GM21786 (cell line): ENCODE measurements at regions not wholly inside any gene's neighbourhood (a gene's known extent, or its start where the extent isn't known, plus 50 kb on each side); places are given as distances from the start of the nearest gene placed in this dataset.
A peak's percentile ranks its signal among the peaks of the same experiment; 100 is the strongest.

ENCODE experiments used
- ATAC-seq: cut with Tn5 transposase; IDR thresholded peaks from one replicate; pipeline ENCODE4 v1.9.1; 2021; ENCODE audit not compliant: unreplicated experiment

DNA sequence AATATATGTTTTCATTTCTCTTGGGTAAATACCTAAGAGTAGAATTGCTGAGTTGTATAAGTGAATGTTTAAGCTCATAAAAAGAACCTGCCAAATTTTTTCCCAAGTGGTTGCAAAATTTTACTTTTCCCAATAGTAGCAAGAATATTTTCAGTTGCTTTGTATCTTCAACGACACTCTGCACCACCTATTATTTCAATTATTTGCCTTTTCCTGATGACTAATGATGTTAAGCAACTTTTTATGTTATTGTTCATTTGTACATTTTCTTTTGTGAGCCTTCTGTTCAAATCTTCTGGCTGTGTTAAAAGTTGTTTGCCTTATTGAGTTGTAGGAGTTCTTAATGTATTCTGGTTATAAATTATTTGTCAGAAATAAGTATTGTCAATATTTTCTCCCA is 299.1 kb upstream of the NRIP1 start:
- ATAC-seq, result no peak

DNA sequence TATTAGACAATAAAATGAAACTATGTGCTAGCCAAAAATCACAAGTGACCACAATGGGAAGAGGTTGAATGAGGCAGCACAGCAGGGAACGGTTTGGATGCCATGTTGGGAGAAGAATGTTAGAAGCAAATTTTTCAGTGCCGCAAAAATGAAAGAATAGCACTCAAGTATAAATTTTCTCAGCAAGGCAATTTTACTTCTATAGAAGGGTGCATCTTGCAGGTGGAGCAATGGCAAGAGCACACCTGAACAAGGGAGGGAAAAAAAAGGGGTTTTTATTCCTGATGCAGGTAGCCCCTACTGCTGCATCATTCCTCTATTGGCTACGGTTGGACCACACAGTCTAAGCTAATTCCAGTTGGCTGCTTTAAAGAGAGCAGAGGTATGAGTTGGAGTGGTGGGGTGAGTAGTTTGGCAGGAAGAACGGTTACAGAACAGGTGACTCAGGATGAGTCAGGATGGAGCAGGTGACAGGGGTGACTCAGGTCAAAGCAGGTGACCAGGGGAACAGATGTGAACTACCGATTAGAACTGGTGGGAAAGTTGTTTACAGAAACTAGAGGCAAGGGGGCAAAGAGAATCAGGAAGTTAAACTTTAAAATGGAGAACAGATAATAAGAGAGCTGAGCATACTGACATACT is 301.1 kb upstream of the NRIP1 start:
- no peak for ATAC-seq

DNA sequence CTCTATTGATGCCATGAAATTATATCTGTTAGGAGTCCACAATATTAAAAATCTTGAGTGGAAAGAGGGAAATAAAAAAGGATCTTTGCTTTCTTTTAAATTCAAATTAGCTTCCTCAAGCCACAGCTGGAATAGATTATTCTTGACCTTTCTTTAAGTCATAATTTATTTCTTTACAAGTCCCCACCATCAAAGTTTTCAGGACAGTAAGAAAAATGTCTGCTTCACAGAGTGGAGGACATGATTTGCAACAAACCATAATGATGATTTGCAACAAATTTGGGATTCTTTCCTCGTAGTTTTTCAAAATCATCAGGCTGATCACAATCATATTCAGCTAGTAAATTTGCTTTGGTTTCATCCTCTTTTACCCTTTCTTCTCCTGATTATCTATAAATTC is 301.8 kb upstream of the NRIP1 start:
- no peak for ATAC-seq

DNA sequence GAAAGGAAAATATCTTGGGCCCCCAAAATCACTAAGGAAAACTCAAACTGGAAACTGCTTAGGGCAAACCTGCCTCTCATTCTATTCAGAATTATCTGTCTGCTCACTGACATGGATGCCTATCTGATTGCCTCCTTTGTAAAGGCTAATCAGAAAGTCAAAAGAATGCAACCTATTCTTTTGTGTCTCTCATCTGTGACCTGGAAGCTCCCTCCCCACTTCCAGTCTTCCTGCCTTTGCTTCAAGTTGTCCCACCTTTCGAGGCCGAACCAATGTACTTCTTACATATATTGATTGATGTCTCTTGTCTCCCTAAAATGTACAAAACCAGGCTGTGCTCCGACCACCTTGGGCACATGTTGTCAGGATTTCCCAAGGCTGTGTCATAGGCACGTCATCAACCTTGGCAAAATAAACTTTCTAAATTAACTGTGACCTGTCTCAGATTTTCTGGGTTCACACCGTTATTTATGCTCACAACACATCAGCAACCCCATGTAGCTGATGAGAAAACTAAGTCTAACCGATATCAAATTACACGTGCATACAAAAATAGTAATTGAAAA is 302.3 kb upstream of the NRIP1 start:
- ATAC-seq, result no peak

DNA sequence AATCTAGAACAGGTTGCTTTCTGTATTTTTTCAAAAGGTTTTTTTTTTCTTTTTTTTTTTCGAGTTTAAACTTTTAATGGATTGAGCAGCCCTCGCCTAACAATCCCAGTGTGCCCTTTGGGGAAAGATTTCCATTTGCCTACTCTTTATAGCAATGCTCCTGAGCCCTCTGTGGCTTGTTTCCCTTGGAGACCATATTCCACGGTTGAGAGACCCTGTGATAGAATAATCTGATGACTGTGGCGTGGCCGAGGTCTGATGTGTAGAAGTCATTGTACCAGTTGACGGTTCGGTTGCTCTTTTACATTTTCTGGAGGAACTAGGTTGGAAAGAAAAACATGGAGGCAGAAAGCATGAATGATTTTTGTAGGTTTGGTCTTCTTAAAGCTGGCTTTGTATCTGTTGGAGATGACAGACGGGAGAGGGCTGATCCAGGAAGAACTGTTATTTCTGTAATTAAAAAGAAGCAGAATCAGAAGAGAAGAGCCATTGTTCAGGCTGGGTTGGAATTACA is 305.7 kb upstream of the NRIP1 start:
- ATAC-seq, result no peak

DNA sequence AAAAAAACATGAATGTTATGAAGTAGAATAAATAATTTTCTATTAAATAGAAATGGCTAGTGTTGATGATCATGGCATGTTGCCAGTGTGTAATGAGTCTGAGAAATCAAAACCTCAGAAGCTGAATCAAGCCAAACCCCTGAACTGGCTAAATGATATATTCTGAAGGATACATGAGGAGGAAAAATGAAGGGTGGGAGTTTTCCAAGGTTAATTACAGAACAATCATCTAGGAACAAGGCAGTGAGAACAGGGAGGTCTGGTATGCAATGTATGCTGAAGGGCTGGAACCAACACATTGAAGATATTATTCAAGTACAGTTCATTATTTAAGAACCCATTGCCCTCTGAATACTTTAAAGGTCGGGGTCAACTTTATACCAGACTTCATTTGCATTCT is 309.1 kb upstream of the NRIP1 start:
- ATAC-seq, result no peak

DNA sequence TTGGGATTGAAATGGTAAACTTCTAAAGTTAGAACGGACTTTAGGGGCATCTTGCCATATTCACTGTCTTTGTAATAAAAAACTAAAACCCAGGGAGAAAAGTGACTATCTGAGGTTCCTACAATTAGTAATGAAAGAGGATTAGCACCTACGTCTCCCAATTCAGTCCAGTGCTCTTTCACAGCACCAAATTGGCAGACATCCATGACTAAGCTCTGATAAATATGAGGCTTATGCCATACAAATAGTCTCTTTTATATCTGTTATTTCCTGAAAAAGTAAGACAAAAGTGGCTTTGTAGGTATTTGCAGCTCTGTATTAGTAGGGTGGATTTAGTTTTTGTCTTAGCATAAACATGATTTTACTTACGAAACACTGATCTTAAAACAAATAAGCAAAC is 315.0 kb upstream of the NRIP1 start:
- no peak for ATAC-seq

DNA sequence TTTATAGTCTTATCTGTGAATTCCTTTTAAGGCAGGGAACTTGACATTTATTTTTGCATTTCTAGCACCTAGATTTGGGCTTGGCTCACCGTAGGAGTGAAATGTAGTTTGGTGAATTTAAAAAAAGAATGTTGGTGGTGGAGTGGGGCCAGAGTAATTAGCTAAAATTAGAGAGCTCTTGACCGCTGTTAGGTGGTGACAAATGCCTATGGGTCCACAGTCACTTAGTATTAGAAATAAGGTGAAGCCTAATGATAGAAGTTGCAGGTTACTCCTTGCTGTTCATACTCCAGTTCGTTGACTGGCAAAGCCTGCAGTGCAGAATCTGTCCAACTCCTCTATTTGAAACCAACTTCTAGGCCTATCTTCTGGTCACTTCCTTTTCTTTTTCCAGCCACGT is 318.8 kb upstream of the NRIP1 start:
- ATAC-seq, result no peak

DNA sequence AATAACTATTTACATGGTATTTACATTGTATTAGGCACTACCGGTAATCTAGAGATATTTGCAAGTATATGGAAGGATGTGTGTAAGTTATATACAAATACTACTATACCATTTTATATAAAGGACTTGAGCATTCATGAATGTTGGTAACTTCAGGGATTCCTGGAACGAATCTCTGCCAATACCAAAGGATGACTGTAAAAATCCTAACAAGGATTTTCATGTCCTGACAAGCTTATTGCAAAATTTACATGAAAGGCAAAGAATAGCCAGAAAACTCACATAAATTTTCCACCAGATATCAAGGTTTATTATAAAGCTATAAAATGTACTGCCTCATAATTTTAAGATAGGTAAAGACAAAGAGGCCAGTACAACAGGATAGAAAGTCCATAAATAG is 325.2 kb upstream of the NRIP1 start:
- ATAC-seq, result no peak

DNA sequence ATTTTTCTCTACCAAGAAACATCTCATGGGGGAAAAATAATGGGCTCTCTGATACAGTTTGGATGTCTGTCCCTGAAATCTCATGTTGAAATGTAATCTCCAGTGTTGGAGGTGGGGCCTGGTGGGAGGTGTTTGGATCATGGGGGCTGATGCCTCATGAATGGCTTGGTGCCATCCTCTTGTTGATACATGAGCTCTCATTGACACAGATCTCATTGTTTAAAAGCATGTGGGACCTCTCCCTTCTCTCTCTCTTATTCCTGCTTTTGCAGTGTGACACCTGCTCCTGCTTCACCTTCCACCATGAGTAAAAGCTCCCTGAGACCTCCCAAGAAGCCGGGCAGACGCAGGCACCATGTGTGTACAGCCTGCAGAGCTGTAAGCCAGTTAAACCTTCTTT is 332.5 kb upstream of the NRIP1 start:
- ATAC-seq, result no peak

DNA sequence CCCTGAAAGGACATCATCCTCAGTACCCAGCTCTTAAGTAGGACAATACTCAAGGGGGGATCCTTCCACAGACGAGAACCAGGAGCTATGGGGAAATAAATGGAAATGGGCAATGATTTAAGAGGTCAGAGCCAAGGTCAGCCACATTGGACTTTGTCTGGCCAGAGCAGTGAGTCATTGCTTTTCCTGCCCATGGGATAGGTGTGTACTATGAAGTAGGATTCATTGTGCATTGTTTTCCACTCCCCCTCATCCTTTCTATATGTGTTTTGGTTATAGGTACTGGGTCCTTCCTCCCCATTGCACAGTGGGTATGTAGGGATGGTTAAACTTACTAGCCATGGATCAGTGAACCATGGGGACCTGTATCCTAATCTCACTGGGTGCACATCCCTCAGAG is 328.9 kb upstream of the USP25 start:
- no peak for ATAC-seq

DNA sequence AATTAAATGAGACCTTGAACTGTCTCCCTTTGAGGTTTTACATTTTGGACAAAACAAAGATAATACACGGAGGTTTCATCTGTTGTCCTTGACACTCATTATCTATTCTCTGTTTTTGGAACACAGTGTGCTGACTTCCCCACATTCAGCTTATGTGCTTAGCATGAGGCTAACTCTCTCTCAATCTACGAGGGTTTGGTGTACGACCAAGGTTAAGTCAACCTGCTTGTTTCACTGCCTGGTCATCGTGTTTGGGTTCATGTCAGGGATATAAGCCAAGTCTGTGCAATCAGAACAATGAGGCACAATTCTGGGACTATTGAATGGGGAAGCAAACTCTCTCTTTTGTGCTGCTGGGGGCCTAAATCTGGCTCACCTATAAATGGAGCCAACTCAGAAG is 328.5 kb upstream of the USP25 start:
- no peak for ATAC-seq

DNA sequence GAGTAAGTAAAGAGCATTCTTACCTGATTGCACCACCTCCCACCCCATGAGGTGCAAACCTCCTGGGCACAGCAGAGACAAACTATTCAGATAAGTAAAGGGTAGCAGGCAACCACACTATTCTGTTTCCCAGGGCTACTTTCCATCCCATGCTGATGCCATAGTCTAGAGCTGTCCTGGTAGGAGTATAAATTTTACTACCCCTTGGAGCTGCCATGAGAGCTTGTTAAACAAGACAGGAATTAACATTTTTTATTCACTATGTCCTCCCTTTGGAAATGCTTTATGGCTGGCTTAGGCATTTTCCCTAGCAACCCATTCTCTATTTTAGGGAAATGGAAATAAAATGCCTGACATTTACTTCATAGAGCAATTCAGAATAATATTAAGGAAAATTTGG is 324.6 kb upstream of the USP25 start:
- no peak for ATAC-seq

DNA sequence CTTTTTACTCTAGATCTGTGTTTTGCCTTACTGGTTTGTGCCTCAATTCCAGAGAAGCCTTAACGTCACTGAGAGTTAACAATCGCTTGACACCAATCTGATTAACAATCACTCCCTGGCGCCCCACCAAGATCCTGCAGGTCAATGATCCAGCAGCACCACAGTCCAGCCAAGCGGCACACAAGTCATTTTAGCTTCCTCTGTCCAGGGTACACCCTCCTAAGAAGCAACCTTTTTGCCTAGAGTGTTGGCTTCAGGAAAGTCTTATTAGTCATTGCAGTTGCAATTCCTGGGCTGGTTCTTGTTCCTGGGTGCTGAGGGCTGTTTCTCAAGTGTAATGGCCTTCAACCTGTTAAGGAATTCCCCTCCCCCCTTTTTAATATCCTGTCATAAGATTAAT is 323.0 kb upstream of the USP25 start:
- ATAC-seq, result no peak

DNA sequence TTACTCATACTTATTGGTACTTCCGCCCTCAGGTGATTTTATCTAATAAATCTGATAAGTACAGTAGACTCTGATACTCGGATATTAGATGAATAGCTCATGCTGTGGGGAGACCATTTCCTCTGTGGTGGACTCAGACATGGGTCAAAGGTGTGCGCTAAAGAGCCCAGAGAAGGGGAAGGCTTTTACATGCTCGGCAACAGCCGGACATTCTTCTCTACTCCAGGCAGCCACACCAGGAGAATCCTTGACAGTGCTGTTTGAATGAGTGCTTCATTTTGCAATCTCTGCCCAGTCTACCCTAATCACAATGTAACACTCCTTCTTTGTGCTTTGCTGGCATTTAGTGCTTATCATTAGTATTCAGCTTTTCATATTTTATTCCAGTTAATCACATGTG is 322.2 kb upstream of the USP25 start:
- no peak for ATAC-seq

DNA sequence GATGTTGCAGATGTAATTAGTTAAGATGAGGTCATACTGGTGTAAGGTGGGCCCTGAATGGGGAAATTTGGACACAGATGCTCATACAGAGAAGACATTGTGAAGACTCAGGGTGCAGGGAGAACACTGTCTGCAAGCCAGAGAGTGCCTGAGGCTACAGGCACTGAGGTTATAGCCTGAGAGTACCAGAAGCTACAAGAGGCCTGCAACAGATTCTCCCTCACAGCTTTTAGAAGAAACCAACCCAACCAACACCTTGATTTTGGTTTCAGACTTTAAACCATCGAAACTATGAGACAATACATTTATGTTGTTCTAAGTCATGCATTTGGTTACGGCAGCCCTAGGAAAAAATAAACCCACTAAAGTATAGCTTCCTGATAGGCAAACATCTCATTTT is 321.7 kb upstream of the USP25 start:
- peak; percentile 83 for ATAC-seq

DNA sequence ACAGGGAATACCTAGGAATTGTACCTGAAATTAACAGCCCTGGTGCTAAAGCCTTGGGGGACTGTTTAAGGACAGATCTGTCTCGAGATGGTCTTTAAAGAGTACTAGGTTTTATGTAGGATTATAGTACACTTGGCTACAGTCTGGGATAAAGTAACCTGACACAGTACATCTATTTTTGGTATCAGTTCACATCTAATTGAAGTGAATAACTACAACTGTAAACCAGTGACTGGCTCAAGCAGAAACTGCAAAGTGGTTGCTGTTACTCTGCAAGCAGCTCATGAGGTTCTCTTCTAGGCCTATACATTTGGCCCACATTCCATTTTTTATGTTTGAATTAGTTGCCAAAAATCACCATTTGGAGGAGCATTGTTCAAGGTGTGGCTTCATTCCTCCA is 320.8 kb upstream of the USP25 start:
- no peak for ATAC-seq

DNA sequence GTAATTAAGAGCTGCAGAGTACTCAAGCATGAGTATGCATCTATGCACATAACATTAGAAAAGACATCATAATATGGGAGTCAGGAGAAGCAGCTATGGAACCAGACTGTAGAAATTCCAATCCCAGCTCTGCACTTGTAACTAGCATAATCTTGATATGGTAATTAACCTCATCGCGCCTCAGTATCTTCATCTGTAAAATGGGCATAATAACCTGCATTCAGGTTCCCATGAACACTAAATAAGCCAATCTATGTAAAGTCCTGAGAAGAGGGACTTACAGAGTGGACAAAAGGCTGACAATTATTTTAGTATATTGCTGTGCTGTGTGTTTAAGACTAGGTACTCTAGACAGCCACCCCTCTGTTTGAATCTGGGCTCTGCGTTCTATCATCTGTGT is 318.9 kb upstream of the USP25 start:
- ATAC-seq, result no peak

DNA sequence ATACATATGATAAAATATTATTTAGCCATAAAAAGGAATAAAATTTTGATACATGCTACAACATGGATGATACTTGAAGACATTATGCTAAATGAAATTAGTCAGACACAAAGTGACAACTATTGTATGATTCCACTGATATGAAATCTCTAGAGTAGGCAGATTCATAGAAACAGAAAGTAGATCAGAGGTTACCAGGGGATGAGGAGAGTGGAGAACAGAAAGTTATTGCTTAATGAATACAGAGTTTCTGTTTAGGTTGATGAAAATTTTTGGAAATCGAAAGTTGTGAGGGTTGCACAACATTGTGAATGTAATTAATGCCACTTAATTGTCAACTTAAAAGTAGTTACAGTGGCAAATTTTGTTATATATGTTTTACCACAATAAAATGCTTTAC is 315.7 kb upstream of the USP25 start:
- no peak for ATAC-seq

DNA sequence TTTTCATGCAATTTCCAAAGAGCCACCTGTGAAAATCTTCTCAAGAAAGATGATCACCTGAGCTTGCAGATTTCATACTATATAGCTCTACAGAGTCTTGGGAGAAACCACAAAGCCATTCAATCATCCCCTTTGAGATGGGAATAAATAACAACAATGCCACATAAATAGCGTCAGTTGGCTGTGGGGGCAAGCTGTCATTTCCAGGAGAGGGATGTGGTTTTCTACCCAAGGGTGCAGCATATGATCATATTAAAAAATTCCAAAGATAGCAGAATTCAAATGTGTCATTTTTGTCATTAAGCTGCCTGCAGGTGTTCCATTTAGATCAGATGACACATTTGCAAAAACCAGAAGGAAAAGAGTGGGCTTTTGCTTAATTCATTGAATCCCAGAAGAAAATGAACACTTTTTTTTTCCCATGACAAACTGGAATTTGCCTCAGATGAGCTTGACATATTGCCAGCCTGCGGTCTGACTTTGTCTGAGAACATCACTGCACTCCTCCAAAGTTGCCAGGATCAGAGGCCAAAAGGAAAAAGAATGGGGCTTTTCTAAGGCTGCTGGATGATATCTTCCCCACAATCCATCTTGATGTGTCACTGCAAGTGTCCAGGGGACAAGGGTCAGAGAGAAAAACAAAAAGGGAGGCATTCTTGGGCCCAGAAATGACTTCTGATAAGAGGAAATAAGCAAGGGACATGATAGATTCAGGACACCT is 314.1 kb upstream of the USP25 start:
- no peak for ATAC-seq

DNA sequence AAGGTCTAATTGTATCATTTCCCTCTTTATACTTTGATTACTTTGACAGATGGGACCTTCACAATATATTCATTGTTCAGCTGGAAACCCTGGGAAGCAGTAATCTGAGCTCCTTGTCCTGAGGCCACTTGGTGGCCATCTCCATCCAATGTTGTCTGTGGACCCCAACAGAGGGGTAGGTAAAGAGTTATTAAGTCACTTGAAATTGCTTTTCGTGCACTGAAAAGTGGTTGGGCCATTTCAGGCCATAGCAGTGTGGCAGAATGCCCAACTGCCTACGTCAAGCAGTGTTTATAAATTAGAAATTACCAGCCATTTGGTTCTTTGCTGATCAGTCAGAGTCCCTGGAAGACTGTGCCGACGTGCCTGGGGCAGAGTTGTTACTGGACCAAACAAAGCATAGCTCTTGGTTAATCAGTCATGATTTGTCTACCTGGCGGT is 308.3 kb upstream of the USP25 start:
- ATAC-seq, result no peak

DNA sequence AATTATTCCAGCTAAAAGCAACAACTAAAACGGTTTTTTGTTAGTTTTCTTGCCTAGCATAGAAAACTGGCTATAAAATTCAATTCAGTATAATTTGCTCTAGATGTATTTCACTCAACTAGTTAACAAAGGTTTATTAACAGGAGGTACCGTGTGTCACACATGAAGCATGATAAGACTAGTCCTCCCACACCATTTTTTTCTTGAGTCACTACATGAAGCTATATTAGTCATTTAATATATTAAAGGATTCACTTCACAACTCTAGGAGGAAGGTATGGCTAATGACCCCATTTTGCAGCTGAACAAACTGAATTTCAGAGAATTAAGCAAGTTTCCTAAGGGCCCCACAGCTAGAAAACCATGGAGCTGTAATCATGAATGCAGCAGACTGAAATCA is 307.8 kb upstream of the USP25 start:
- no peak for ATAC-seq

DNA sequence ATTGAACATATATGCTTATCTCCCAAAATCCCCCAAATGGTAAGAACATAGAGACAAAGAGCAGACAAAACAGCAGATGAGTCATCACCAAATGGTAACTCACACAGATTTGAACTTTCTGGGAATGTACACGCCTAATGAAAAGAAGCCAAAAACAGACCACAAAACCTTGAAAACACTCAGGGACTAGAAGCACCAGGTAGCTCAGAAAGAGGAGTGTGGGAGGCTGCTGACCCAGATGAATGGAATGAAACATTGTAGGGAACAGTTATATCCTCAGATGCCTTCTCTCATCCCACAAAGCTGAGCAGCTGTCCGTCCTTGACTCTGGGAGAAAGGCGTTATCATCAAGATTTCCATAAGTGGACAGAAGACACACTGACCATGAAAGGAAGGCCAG is 307.0 kb upstream of the USP25 start:
- no peak for ATAC-seq
